ENCODE measurements at regions not wholly inside any gene's neighbourhood (a gene's known extent, or its start where the extent isn't known, plus 50 kb on each side); places are given as distances from the start of the nearest gene placed in this dataset.

DNA sequence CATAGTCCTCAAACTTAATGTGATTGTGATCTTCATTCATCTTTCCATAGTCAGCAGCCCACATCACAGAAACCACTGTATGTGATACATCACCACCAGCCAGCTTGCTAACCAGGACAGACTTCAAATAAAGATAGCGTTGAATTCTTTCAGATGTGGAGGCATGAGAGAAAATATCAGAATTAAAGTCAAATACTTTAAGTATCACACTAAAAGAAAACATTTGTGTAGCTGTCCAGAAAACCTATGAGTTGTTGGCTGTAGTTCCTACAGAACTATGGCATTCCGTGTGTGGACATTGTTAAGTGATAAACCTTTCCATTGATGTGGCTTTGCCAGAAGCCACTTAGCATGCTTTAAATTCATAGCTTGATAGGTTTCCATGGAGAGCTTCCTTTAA lies 105.1 kb downstream of the LLPH start:
- Mint-ChIP-seq H3K36me3 (ENCODE audit: insufficient read depth, unreplicated experiment) (no peaks in the 10 kb centered on the region), H3K4me3 (ENCODE audit: unreplicated experiment) (no peak overlapping the region), H3K27me3 (ENCODE audit: insufficient read depth, unreplicated experiment) (no peaks in the 10 kb centered on the region), H3K4me1 (ENCODE audit: low read depth, unreplicated experiment) (peaks cover 11% of the 10 kb centered on the region), H3K27ac (ENCODE audit: unreplicated experiment) (no peak overlapping the region), H3K9me3 (ENCODE audit: unreplicated experiment) (no peaks in the 10 kb centered on the region)
- H3K4me1 ChIP-seq: peaks cover 9% of the 10 kb centered on the region
- DNase-seq: no peak
- no peaks in the 10 kb centered on the region for H3K27me3 ChIP-seq (replicated peaks; ENCODE audit: control insufficient read depth, insufficient read depth, low read length)
- ChIA-PET CTCF (no interaction called here), POLR2A (interaction anchor here (0.6 kb wide), 1 partner anchor 13 kb away, joined by 3 read pairs; no protein-coding TSS in a partner anchor)
- no peak overlapping the region for H3K4me3 ChIP-seq (ENCODE audit: low read depth, low read length)
- no peaks in the 10 kb centered on the region for H3K36me3 ChIP-seq (ENCODE audit: control insufficient read depth, insufficient read depth, low read length)
- intact Hi-C loops (cut with micrococcal nuclease; ENCODE audit: unreplicated experiment): loop anchor here (2.0 kb wide), 1 partner anchor 23 kb away; no protein-coding TSS in a partner anchor
- no peaks in the 10 kb centered on the region for H3K9me3 ChIP-seq
- BruUV-seq (replicated peaks): no TSS peak
- TF ChIP-seq, protein P1, sequence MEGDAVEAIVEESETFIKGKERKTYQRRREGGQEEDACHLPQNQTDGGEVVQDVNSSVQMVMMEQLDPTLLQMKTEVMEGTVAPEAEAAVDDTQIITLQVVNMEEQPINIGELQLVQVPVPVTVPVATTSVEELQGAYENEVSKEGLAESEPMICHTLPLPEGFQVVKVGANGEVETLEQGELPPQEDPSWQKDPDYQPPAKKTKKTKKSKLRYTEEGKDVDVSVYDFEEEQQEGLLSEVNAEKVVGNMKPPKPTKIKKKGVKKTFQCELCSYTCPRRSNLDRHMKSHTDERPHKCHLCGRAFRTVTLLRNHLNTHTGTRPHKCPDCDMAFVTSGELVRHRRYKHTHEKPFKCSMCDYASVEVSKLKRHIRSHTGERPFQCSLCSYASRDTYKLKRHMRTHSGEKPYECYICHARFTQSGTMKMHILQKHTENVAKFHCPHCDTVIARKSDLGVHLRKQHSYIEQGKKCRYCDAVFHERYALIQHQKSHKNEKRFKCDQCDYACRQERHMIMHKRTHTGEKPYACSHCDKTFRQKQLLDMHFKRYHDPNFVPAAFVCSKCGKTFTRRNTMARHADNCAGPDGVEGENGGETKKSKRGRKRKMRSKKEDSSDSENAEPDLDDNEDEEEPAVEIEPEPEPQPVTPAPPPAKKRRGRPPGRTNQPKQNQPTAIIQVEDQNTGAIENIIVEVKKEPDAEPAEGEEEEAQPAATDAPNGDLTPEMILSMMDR (IDR thresholded peaks at IDR 0.05; ENCODE audit: insufficient read depth in 1 of 2, low read depth in 1 of 2, low read length in 1 of 2, severe bottlenecking in 1 of 2, unreplicated experiment in 1 of 2): no peak

DNA sequence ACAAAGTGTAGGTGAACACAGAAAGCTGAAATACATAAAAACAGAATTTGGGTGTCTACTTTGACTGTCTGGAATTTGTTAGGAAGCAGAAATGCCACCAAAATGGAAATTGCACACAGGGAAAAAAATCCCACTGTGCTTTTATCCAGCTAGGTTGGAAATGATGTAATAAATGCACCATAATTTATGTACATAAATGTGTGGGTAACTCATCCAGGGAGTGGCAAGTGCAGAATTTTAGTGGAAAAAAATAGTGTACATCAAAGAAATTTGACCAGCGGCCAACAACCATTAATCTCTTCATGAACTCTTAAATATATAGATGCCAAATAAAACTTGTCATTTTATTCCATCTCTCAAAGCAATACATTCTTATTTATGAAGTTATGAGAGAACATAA lies 105.6 kb downstream of the LLPH start:
- TF ChIP-seq, protein P1 (IDR thresholded peaks at IDR 0.05; ENCODE audit: insufficient read depth in 1 of 2, low read depth in 1 of 2, low read length in 1 of 2, severe bottlenecking in 1 of 2, unreplicated experiment in 1 of 2): no peak
- Histone ChIP-seq H3K4me3 (ENCODE audit: low read depth, low read length) (no peak overlapping the region), H3K27me3 (replicated peaks; ENCODE audit: control insufficient read depth, insufficient read depth, low read length) (no peaks in the 10 kb centered on the region), H3K4me1 (peaks cover 9% of the 10 kb centered on the region), H3K36me3 (ENCODE audit: control insufficient read depth, insufficient read depth, low read length) (no peaks in the 10 kb centered on the region), H3K9me3 (no peaks in the 10 kb centered on the region)
- Mint-ChIP-seq H3K27me3 (ENCODE audit: insufficient read depth, unreplicated experiment) (no peaks in the 10 kb centered on the region), H3K4me1 (ENCODE audit: low read depth, unreplicated experiment) (peaks cover 11% of the 10 kb centered on the region), H3K27ac (ENCODE audit: unreplicated experiment) (no peak overlapping the region), H3K36me3 (ENCODE audit: insufficient read depth, unreplicated experiment) (no peaks in the 10 kb centered on the region), H3K9me3 (ENCODE audit: unreplicated experiment) (no peaks in the 10 kb centered on the region), H3K4me3 (ENCODE audit: unreplicated experiment) (no peak overlapping the region)
- intact Hi-C loops (cut with micrococcal nuclease; ENCODE audit: unreplicated experiment): loop anchor here (2.0 kb wide), 1 partner anchor 24 kb away; no protein-coding TSS in a partner anchor
- CTCF ChIA-PET: no interaction called here
- POLR2A ChIA-PET: no interaction called here
- DNase-seq: no peak
- BruUV-seq (replicated peaks): no TSS peak

DNA sequence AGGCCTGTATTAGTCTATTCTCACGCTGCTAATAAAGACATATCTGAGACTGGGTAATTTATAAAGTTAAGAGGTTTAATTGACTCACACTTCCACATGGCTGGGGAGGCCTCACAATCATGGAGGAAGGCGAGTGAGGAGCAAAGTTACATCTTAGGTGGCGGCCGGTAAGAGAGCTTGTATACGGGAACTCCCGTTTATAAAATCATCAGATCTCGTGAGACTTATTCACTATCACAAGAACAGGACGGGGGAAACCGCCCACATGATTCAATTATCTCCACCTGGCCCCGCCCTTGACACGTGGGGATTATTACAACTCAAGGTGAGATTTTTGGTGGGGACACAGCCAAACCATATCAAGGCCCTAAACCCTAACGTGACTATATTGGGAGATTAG lies 110.1 kb downstream of the LLPH start:
- CTCF ChIA-PET: no interaction called here
- DNase-seq: no peak
- no peaks in the 10 kb centered on the region for H3K9me3 Mint-ChIP-seq (ENCODE audit: unreplicated experiment)
- H3K4me1 Mint-ChIP-seq (ENCODE audit: low read depth, unreplicated experiment): peaks cover 15% of the 10 kb centered on the region
- H3K36me3 ChIP-seq (ENCODE audit: control insufficient read depth, insufficient read depth, low read length): no peaks in the 10 kb centered on the region
- intact Hi-C loops (cut with micrococcal nuclease; ENCODE audit: unreplicated experiment): no loop called here
- no peak overlapping the region for H3K4me3 ChIP-seq (ENCODE audit: low read depth, low read length)
- H3K27me3 ChIP-seq (replicated peaks; ENCODE audit: control insufficient read depth, insufficient read depth, low read length): no peaks in the 10 kb centered on the region
- H3K27me3 Mint-ChIP-seq (ENCODE audit: insufficient read depth, unreplicated experiment): no peaks in the 10 kb centered on the region
- H3K9me3 ChIP-seq: no peaks in the 10 kb centered on the region
- BruUV-seq (replicated peaks): no TSS peak
- no peak overlapping the region for H3K4me3 Mint-ChIP-seq (ENCODE audit: unreplicated experiment)
- H3K36me3 Mint-ChIP-seq (ENCODE audit: insufficient read depth, unreplicated experiment): no peaks in the 10 kb centered on the region
- H3K27ac Mint-ChIP-seq (ENCODE audit: unreplicated experiment): no peak overlapping the region
- POLR2A ChIA-PET: no interaction called here
- peaks cover 19% of the 10 kb centered on the region for H3K4me1 ChIP-seq
- TF ChIP-seq, protein P1 (IDR thresholded peaks at IDR 0.05; ENCODE audit: insufficient read depth in 1 of 2, low read depth in 1 of 2, low read length in 1 of 2, severe bottlenecking in 1 of 2, unreplicated experiment in 1 of 2): no peak
